A673 (cell line): ENCODE measurements at regions not wholly inside any gene's neighbourhood (a gene's known extent, or its start where the extent isn't known, plus 50 kb on each side); places are given as distances from the start of the nearest gene placed in this dataset.
A peak's percentile ranks its signal among the peaks of the same experiment; 100 is the strongest.
"Not testable (repeated sequence)": the region's sequence is repeated elsewhere in the genome, so short reads cannot be mapped to it uniquely, and the experiment has no call there.

ENCODE experiments used
- BruUV-seq: library from RNA; stranded (reverse); fragments of 400-500 nt; replicated peaks from 2 replicates; lab custom pipeline; 2021; lab: Mats Ljungman, UMichigan
- CTCF ChIA-PET: fragments of 300-600 bp; sonication (Branson Sonifier 250); formaldehyde crosslinking; loops from one replicate; lab custom pipeline; 2022; ENCODE audit warnings: antibody characterized with exemption; lab: Charles Lee
- POLR2A ChIA-PET: fragments of 300-600 bp; sonication (Branson Sonifier 250); formaldehyde crosslinking; loops from one replicate; lab custom pipeline; 2022; ENCODE audit warnings: antibody characterized with exemption; ENCODE audit not compliant: low non-redundant PET; lab: Charles Lee
- DNase-seq: peaks from one replicate; pipeline ENCODE4 v3.0.0-alpha.2; 2015; ENCODE audit warnings: low spot score
- H3K27ac ChIP-seq: fragments of 200-600 bp; sonication (generic); 2 replicates; pipeline ENCODE4 v1.5.1; 2016; ENCODE audit warnings: mixed run types, low read depth, mild to moderate bottlenecking, mixed read lengths, antibody characterized with exemption, low read length; ENCODE audit not compliant: poor library complexity, severe bottlenecking
- H3K27me3 ChIP-seq: fragments of 200-600 bp; sonication (generic); replicated peaks from 2 replicates; pipeline ENCODE4 v1.6.1; 2017; ENCODE audit warnings: mixed run types, low read depth, mild to moderate bottlenecking, mixed read lengths, antibody characterized with exemption, low read length; ENCODE audit not compliant: insufficient read depth, poor library complexity
- H3K36me3 ChIP-seq: fragments of 200-600 bp; sonication (generic); 2 replicates; pipeline ENCODE4 v1.6.1; 2016; ENCODE audit warnings: mixed run types, mild to moderate bottlenecking, mixed read lengths, antibody characterized with exemption, low read length; ENCODE audit not compliant: insufficient read depth, poor library complexity, severe bottlenecking
- H3K4me1 ChIP-seq: fragments of 200-600 bp; sonication (generic); 2 replicates; pipeline ENCODE4 v1.6.1; 2017; ENCODE audit warnings: mixed run types, mild to moderate bottlenecking, mixed read lengths, antibody characterized with exemption, low read length; ENCODE audit not compliant: insufficient read depth, poor library complexity, severe bottlenecking
- H3K4me3 ChIP-seq: fragments of 200-600 bp; sonication (generic); 2 replicates; pipeline ENCODE4 v1.5.1; 2016; ENCODE audit warnings: low read depth, mixed run types, mild to moderate bottlenecking, mixed read lengths, low read length; ENCODE audit not compliant: poor library complexity, severe bottlenecking
- H3K9me3 ChIP-seq: fragments of 200-600 bp; sonication (generic); 2 replicates; pipeline ENCODE4 v1.6.1; 2016; ENCODE audit warnings: mixed run types, low read depth, mild to moderate bottlenecking, mixed read lengths, antibody characterized with exemption, low read length; ENCODE audit not compliant: poor library complexity, severe bottlenecking
- CTCF ChIP-seq: fragments of 300-800, 200-600 bp; sonication (generic); conservative IDR thresholded peaks from 2 replicates; pipeline ENCODE4 v1.5.1; 2017; ENCODE audit warnings: low read depth, mild to moderate bottlenecking, antibody characterized with exemption, low read length, moderate library complexity, mixed read lengths
- EZH2 ChIP-seq: fragments of 200-600 bp; sonication (generic); IDR thresholded peaks from 2 replicates; pipeline ENCODE4 v1.6.1; 2017; ENCODE audit warnings: borderline replicate concordance, low read depth, mild to moderate bottlenecking, mixed read lengths, antibody characterized with exemption, low read length; ENCODE audit not compliant: poor library complexity, severe bottlenecking
- intact Hi-C: fragments of 100-400 bp; cut with micrococcal nuclease; formaldehyde crosslinking; loops from one replicate; pipeline ENCODE4 v1.10.0; 2022; ENCODE audit not compliant: unreplicated experiment

DNA sequence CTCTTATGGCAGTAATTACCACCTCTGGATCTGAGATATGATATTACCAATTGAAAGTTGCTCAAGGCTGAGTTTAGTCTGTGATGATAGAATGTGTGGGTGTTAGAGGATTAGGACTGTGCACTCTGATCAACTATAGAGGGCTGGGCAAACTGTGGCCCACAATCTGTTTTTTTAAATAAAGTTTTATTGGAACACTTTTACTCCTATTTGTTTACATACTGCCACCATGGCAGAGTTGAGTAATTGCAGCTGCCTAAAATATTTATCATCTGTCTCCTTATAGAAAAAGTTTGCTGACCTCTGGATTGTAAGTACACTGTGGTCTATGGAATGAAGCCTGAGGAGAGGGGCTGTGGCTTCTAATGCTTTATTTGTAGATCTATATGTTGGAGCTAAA lies 71.5 kb upstream of the N4BP1 start:
- BruUV-seq, result no TSS peak
- POLR2A ChIA-PET, result no interaction called here

DNA sequence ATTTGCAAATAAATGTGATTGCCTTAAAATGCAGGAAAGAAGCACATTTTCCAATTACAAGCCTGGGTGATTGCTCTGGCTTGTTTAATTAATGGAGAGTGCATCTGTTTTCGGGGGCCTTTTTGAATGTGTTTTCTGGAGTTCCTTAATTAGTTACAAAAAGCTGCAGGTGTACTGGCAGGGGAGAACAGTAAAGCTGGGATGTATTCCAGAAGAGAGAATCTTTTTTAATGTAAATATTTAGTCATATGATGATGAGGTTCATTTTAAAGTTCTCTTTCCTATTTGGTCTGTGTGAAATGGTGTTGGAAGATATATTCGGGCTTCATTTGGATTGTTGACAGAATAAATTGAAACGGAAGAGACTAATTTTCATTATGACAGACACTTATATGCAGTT lies 70.9 kb upstream of the N4BP1 start:
- no TSS peak for BruUV-seq
- POLR2A ChIA-PET, result no interaction called here
- intact Hi-C loops, result loop anchor here (10.0 kb wide), 1 partner anchor 504 kb away; no protein-coding TSS in a partner anchor

More for the DNA sequence above, 71.5 kb upstream of the N4BP1 start:
- CTCF ChIA-PET, result interaction anchor here (0.6 kb wide), 1 partner anchor 9 kb away, joined by 6 read pairs; no protein-coding TSS in a partner anchor
- TF ChIP-seq CTCF (no peak), EZH2 (no peak)
- Histone ChIP-seq H3K27me3 (peaks cover 26% of the 10 kb centered on the region), H3K4me1 (no peaks in the 10 kb centered on the region), H3K27ac (no peak overlapping the region), H3K4me3 (no peak overlapping the region), H3K9me3 (no peaks in the 10 kb centered on the region), H3K36me3 (no peaks in the 10 kb centered on the region)
- intact Hi-C loops, result loop anchor here (10.0 kb wide), 1 partner anchor 503 kb away; no protein-coding TSS in a partner anchor
- DNase-seq, result peak; percentile 1

GRCh38 chr16:48676836-48677235 lies 66.9 kb upstream of the N4BP1 start:
- no TSS peak for BruUV-seq
- TF ChIP-seq CTCF, result no peak
- no peak for TF ChIP-seq EZH2
- peak; percentile 21 for DNase-seq
- no peak overlapping the region for H3K4me3 ChIP-seq
- intact Hi-C loops, result no loop called here
- no peak overlapping the region for H3K27ac ChIP-seq
- H3K27me3 ChIP-seq, result peaks cover 12% of the 10 kb centered on the region
- ChIA-PET CTCF (no interaction called here), POLR2A (no interaction called here)
- no peaks in the 10 kb centered on the region for H3K36me3 ChIP-seq
- no peaks in the 10 kb centered on the region for H3K9me3 ChIP-seq
- H3K4me1 ChIP-seq, result no peaks in the 10 kb centered on the region

More for the DNA sequence above, 70.9 kb upstream of the N4BP1 start:
- H3K36me3 ChIP-seq, result no peaks in the 10 kb centered on the region
- H3K27me3 ChIP-seq, result peaks cover 26% of the 10 kb centered on the region
- H3K4me1 ChIP-seq, result no peaks in the 10 kb centered on the region
- H3K4me3 ChIP-seq, result no peak overlapping the region
- CTCF ChIA-PET, result no interaction called here
- H3K9me3 ChIP-seq, result no peaks in the 10 kb centered on the region
- TF ChIP-seq CTCF (no peak), EZH2 (no peak)
- no peak for DNase-seq
- no peak overlapping the region for H3K27ac ChIP-seq

- H3K27ac ChIP-seq, CTCF ChIA-PET, H3K27me3 ChIP-seq, POLR2A ChIA-PET, H3K9me3 ChIP-seq, H3K4me1 ChIP-seq, H3K4me3 ChIP-seq, DNase-seq, BruUV-seq, intact Hi-C loops, H3K36me3 ChIP-seq: not testable (repeated sequence)
These were observed 58.2 kb upstream of the N4BP1 start for GRCh38 chr16:48668184-48668583.
